Vagina (tissue), 2 donors: ENCODE measurements at regions not wholly inside any gene's neighbourhood (a gene's known extent, or its start where the extent isn't known, plus 50 kb on each side); places are given as distances from the start of the nearest gene placed in this dataset.

ENCODE experiments used
- POLR2A ChIP-seq, 2 donors: fragments of 450-650 bp; IDR thresholded peaks; one replicate each; pipeline ENCODE4 v1.6.1; 2017; ENCODE audit warnings: antibody characterized with exemption in 2 of 2, mild to moderate bottlenecking in 2 of 2, moderate library complexity in 2 of 2
- POLR2AphosphoS5 ChIP-seq, 2 donors: sonication (generic); formaldehyde crosslinking; IDR thresholded peaks; one replicate each; pipeline ENCODE4 v1.9.0; 2017; ENCODE audit warnings: antibody characterized with exemption in 2 of 2, mild to moderate bottlenecking in 2 of 2, low read depth in 1 of 2; ENCODE audit not compliant: insufficient read depth in 1 of 2
- TF ChIP-seq, protein P1 (sequence below), 3 experiments: fragments of 450-650 bp in 2 of 3; fragments of 200-600 bp in 1 of 3; sonication (generic) in 1 of 3; IDR thresholded peaks; one replicate each; pipeline ENCODE4 v1.5.1; 2017 to 2019; ENCODE audit warnings: antibody characterized with exemption in 3 of 3, mild to moderate bottlenecking in 2 of 3, moderate library complexity in 2 of 3

DNA sequence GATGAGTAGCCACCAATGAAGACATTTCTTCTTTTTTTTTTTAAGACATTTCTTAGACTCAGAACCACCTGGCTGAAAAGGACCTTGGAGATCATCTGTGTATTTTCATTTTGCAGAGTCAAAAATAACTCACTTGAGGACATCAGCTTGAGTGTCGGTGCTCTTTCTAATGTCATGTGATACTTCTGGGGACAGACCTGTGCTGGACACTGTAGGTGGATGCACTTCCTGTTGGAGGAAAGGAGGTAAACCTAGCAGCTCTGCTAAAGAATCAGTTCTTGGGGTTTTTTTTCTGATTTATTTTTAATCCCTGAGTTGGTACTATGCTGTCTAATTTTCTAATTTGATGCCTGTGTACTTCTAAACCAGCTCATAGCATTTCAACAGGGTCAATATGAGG, 283.9 kb upstream of the CRIM1 start:
- TF ChIP-seq, protein P1, sequence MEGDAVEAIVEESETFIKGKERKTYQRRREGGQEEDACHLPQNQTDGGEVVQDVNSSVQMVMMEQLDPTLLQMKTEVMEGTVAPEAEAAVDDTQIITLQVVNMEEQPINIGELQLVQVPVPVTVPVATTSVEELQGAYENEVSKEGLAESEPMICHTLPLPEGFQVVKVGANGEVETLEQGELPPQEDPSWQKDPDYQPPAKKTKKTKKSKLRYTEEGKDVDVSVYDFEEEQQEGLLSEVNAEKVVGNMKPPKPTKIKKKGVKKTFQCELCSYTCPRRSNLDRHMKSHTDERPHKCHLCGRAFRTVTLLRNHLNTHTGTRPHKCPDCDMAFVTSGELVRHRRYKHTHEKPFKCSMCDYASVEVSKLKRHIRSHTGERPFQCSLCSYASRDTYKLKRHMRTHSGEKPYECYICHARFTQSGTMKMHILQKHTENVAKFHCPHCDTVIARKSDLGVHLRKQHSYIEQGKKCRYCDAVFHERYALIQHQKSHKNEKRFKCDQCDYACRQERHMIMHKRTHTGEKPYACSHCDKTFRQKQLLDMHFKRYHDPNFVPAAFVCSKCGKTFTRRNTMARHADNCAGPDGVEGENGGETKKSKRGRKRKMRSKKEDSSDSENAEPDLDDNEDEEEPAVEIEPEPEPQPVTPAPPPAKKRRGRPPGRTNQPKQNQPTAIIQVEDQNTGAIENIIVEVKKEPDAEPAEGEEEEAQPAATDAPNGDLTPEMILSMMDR (IDR thresholded peaks at IDR 0.05), result no peak
- TF ChIP-seq POLR2A (IDR thresholded peaks at IDR 0.05), result no peak
- TF ChIP-seq POLR2AphosphoS5 (IDR thresholded peaks at IDR 0.05; ENCODE audit: insufficient read depth in 1 of 2, low read depth in 1 of 2), result no peak
